ENCODE measurements at regions not wholly inside any gene's neighbourhood (a gene's known extent, or its start where the extent isn't known, plus 50 kb on each side); places are given as distances from the start of the nearest gene placed in this dataset.
A peak's percentile ranks its signal among the peaks of the same experiment; 100 is the strongest.

DNA sequence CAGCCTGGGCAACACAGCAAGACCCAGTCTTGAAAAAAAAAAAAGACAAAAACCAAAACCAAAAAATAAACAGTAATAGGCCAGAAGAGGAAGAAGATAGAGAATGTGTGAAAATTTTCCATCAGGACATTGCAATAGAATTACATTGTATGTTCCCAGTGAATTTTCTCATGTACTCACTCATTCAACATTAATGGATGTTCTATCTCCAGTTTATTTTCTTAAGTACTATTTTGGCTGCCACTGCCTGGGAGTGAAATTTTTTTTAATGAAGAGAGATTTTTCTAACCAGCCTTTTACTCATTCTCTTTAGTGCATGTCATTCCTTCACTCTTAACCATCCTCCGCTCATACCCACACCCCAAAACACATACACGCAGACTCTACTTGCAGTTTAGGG, 282.8 kb downstream of the ALDH8A1 start:
- Histone ChIP-seq H3K27me3 (no peaks in the 10 kb centered on the region), H3K36me3 (no peaks in the 10 kb centered on the region), H3K9me3 (no peaks in the 10 kb centered on the region), H3K4me1 (no peaks in the 10 kb centered on the region), H3K27ac (no peak overlapping the region), H3K4me3 (no peak overlapping the region)
- DNase-seq = no peak
- TF ChIP-seq, protein P1, sequence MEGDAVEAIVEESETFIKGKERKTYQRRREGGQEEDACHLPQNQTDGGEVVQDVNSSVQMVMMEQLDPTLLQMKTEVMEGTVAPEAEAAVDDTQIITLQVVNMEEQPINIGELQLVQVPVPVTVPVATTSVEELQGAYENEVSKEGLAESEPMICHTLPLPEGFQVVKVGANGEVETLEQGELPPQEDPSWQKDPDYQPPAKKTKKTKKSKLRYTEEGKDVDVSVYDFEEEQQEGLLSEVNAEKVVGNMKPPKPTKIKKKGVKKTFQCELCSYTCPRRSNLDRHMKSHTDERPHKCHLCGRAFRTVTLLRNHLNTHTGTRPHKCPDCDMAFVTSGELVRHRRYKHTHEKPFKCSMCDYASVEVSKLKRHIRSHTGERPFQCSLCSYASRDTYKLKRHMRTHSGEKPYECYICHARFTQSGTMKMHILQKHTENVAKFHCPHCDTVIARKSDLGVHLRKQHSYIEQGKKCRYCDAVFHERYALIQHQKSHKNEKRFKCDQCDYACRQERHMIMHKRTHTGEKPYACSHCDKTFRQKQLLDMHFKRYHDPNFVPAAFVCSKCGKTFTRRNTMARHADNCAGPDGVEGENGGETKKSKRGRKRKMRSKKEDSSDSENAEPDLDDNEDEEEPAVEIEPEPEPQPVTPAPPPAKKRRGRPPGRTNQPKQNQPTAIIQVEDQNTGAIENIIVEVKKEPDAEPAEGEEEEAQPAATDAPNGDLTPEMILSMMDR (IDR thresholded peaks at IDR 0.05) = no peak
- TF ChIP-seq POLR2A (IDR thresholded peaks at IDR 0.05) = no peak

DNA sequence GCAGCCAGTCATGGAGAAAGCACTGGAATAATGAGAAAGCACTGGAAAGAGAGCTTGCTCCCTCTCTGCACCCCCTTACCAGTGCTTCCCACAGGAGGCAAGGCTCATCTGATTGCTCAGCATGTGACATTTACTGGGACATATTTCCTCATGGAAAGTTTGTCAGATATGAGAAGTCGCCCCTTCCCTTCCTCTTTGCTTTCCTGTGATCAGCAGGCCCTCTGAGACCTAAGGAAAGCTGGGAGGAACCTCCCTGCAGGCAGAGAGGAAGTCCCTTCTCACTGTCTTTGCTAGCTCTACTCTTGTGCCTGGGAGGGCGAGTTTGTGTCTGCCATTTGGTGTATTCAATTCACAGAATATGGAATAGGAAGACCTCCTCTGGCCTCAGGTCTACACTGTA, 283.8 kb downstream of the ALDH8A1 start:
- DNase-seq = no peak
- H3K4me1 ChIP-seq = no peaks in the 10 kb centered on the region
- H3K27ac ChIP-seq = no peak overlapping the region
- no peaks in the 10 kb centered on the region for H3K36me3 ChIP-seq
- H3K4me3 ChIP-seq = no peak overlapping the region
- no peak for TF ChIP-seq POLR2A (IDR thresholded peaks at IDR 0.05)
- TF ChIP-seq, protein P1 (IDR thresholded peaks at IDR 0.05) = no peak
- H3K27me3 ChIP-seq = no peaks in the 10 kb centered on the region
- H3K9me3 ChIP-seq = no peaks in the 10 kb centered on the region

DNA sequence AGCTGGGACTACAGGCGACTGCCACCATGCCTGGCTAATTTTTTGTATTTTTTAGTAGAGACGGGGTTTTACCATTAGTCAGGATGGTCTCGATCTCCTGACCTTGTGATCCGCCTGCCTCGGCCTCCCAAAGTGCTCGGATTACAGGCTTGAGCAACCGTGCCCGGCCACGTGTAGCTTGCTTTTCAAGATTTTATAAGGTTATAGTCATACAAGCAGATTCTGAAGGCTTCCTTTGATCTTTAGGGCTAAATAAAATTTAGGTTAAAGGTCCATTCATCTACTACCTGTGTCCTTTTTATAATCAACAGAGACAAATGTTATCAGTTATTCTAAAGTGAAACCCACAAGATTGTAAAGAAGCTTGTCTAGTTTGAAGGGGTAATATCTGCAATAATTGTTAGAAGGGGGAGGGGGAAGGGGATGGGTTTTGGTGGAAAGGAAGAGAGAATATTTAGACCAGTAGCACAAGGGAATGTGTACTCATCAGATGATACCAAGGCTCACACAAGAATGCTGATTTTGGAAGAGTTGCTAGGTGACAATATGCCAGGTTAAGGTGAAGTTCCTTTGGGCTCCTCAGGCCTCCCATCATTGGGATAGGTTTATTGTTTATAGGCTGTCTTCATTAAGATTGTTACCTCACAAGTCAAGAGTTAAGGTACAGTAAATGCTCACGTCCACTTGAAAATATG, 284.7 kb downstream of the ALDH8A1 start:
- H3K36me3 ChIP-seq = no peaks in the 10 kb centered on the region
- H3K4me1 ChIP-seq = no peaks in the 10 kb centered on the region
- peak overlapping the region in 1 of 4 donors; percentile 40 for H3K27ac ChIP-seq
- no peak overlapping the region for H3K4me3 ChIP-seq
- peak in 1 of 3 donors; percentile 66 for DNase-seq
- H3K27me3 ChIP-seq = no peaks in the 10 kb centered on the region
- no peaks in the 10 kb centered on the region for H3K9me3 ChIP-seq
- no peak for TF ChIP-seq POLR2A (IDR thresholded peaks at IDR 0.05)
- TF ChIP-seq, protein P1 (IDR thresholded peaks at IDR 0.05) = no peak

- H3K4me1 ChIP-seq = no peaks in the 10 kb centered on the region
- H3K9me3 ChIP-seq = no peaks in the 10 kb centered on the region
- no peak overlapping the region for H3K4me3 ChIP-seq
- no peak overlapping the region for H3K27ac ChIP-seq
- H3K36me3 ChIP-seq = no peaks in the 10 kb centered on the region
- no peak for DNase-seq
- no peaks in the 10 kb centered on the region for H3K27me3 ChIP-seq
- TF ChIP-seq POLR2A (IDR thresholded peaks at IDR 0.05) = no peak
- TF ChIP-seq, protein P1 (IDR thresholded peaks at IDR 0.05) = no peak
Observed at GRCh38 chr6:134663800-134664535, 285.9 kb downstream of the ALDH8A1 start.

- Histone ChIP-seq H3K27me3 (no peaks in the 10 kb centered on the region), H3K27ac (no peak overlapping the region), H3K9me3 (no peaks in the 10 kb centered on the region), H3K4me1 (no peaks in the 10 kb centered on the region), H3K4me3 (no peak overlapping the region), H3K36me3 (no peaks in the 10 kb centered on the region)
- TF ChIP-seq, protein P1 (IDR thresholded peaks at IDR 0.05) = no peak
- TF ChIP-seq POLR2A (IDR thresholded peaks at IDR 0.05) = no peak
- no peak for DNase-seq
Observed at GRCh38 chr6:134663356-134663755, 286.5 kb downstream of the ALDH8A1 start.

All from Peyer's patch (tissue), 4 donors.